ENCODE measurements at regions not wholly inside any gene's neighbourhood (a gene's known extent, or its start where the extent isn't known, plus 50 kb on each side); places are given as distances from the start of the nearest gene placed in this dataset.
A peak's percentile ranks its signal among the peaks of the same experiment; 100 is the strongest.
"Not testable (repeated sequence)": the region's sequence is repeated elsewhere in the genome, so short reads cannot be mapped to it uniquely, and the experiment has no call there.

DNA sequence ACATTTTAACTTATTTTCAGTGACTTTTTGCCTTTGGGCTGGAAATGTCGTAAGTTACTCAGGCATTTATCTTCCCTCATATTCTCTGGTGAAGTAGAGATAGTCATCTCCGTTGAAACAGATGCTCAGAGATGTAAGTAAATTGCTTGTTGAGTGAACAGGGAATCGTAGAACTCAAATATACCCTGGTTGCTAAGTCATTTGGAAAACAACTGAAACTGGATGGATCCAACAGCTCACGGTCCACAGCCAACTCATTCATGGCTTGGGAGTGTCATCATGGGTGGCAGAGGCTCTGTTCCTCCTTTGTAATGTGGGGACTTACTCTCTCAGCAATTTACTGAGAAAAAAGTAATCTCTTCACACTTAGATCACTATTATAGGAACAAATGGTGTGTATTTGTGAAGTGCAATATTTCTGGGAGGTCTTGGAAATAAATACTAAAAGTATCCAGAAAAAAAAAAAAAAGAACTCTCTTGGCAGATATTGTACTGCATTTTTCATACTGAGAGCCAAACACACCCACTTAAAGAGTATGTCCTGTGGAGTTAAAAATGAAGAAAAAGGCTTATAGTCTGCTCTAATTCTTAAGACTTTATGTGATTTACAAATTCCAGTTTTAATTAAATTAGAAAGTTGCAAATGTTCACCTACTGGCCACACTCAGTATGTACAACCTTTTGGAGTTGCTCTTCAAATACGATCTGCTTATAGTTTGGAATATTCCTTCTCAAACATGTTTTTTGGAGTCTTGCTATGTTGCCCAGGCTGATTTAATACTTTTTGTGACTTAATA is 107.4 kb downstream of the LEPR start:
- Histone ChIP-seq H3K36me3 (ENCODE audit: control insufficient read depth, insufficient read depth, low read length) (no peaks in the 10 kb centered on the region), H3K4me1 (ENCODE audit: control insufficient read depth, insufficient read depth, low read length) (peaks cover 5% of the 10 kb centered on the region; the same call in 1 of the 2 replicates), H3K27ac (ENCODE audit: low read depth, low read length) (no peak overlapping the region), H3K9me3 (ENCODE audit: control insufficient read depth, insufficient read depth, low read length) (no peaks in the 10 kb centered on the region), H3K27me3 (ENCODE audit: control insufficient read depth, insufficient read depth, low read length) (peaks cover 42% of the 10 kb centered on the region), H3K4me3 (ENCODE audit: low read depth, low read length) (no peak overlapping the region), H3K9ac (ENCODE audit: low read depth, low read length) (no peak overlapping the region)

DNA sequence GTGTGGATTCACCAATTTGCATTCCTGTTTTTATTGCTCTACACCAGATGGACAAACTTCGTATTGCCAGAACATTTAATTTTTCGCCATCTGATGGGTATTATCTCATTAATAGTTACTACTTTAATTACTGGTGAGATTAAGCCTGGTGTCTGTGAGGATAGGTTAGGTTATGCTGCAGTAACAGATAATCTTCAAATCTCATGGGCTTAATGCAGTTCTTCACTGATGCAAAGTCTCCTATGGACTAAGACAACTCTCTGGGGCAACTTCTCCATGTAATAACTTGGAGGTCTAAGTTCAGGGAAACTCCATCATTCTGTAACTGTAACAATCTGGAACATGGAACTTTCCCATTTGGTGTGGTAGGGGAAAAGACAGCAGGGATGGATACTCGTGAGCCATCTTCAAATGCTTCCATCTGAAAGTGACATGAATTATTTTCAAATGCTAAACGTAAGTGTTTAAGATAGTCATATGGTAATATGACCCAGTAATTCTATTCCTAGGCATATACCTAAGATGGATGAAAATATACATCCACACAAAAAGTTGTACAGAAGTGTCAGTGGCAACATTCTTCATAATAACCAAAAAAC is 111.6 kb downstream of the LEPR start:
- Histone ChIP-seq H3K4me3 (ENCODE audit: low read depth, low read length) (no peak overlapping the region), H3K9ac (ENCODE audit: low read depth, low read length) (no peak overlapping the region), H3K27ac (ENCODE audit: low read depth, low read length) (no peak overlapping the region), H3K27me3 (ENCODE audit: control insufficient read depth, insufficient read depth, low read length) (peaks cover 8% of the 10 kb centered on the region), H3K36me3 (ENCODE audit: control insufficient read depth, insufficient read depth, low read length) (no peaks in the 10 kb centered on the region), H3K4me1 (ENCODE audit: control insufficient read depth, insufficient read depth, low read length) (no peaks in the 10 kb centered on the region), H3K9me3 (ENCODE audit: control insufficient read depth, insufficient read depth, low read length) (no peaks in the 10 kb centered on the region)

DNA sequence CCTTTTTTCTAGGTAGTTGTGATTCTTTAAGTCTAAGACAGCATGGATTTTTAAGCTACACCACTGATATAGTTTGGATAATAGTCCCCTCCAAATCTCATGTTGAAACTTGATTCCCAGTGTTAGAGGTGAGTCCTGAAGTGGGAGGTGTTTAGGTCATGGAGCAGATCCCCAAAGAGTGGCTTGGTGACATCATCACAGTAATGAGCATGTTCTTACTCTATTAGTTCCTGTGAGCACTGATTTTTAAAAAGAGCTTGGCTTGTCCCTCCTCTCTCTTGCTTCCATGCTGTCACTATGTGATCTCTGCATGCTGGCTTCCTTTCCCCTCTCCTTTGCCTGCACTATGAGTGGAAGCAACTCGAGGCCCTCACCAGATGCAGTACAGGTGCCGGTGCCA is 115.5 kb downstream of the LEPR start:
- Histone ChIP-seq H3K9me3 (ENCODE audit: control insufficient read depth, insufficient read depth, low read length) (no peaks in the 10 kb centered on the region), H3K4me3 (ENCODE audit: low read depth, low read length) (no peak overlapping the region), H3K4me1 (ENCODE audit: control insufficient read depth, insufficient read depth, low read length) (no peaks in the 10 kb centered on the region), H3K36me3 (ENCODE audit: control insufficient read depth, insufficient read depth, low read length) (no peaks in the 10 kb centered on the region), H3K27me3 (ENCODE audit: control insufficient read depth, insufficient read depth, low read length) (no peaks in the 10 kb centered on the region), H3K9ac (ENCODE audit: low read depth, low read length) (no peak overlapping the region), H3K27ac (ENCODE audit: low read depth, low read length) (no peak overlapping the region)

DNA sequence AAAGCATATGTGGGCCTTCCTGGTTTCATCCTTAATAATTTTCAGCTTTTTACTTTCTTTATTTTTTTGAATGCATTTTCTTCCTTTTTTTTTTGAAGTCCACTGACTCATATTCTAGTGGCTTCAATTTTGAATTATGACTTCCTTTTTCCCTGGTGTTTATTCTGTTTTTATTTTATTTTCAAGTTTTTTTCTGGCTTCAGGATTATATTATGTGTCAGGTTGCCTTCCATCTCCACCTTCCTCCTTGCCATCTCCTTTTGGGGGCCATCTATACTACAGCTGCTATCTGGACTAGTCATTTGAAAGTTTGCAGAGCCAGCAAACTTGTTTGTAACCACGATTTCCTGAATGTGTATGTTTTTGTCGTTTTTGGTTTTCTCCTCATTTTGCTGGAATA is 117.6 kb downstream of the LEPR start:
- H3K36me3 ChIP-seq (ENCODE audit: control insufficient read depth, insufficient read depth, low read length): no peaks in the 10 kb centered on the region
- no peak overlapping the region for H3K27ac ChIP-seq (ENCODE audit: low read depth, low read length)
- no peaks in the 10 kb centered on the region for H3K4me1 ChIP-seq (ENCODE audit: control insufficient read depth, insufficient read depth, low read length)
- no peak overlapping the region for H3K4me3 ChIP-seq (ENCODE audit: low read depth, low read length)
- H3K9me3 ChIP-seq (ENCODE audit: control insufficient read depth, insufficient read depth, low read length): no peaks in the 10 kb centered on the region
- H3K27me3 ChIP-seq (ENCODE audit: control insufficient read depth, insufficient read depth, low read length): no peaks in the 10 kb centered on the region
- H3K9ac ChIP-seq (ENCODE audit: low read depth, low read length): no peak overlapping the region

DNA sequence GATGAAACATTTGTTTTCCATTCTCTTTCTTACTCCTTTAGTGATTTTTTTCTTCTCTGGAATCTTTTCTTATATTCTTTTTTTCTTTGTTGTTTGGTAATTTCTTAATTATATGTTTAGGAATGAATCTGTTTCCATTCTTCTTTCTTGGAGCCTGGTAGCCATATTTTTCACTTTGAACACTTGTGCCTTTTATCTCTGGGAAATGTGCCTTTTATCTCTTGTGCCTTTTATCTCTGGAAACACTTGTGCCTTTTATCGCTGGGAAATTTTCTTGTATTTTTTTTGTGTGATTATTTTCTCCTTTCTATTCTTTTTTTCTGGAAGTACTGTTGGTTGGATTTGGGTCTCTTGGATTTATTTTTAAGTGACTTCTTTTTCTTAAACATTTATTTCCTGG is 118.2 kb downstream of the LEPR start:
- no peak overlapping the region for H3K4me3 ChIP-seq (ENCODE audit: low read depth, low read length)
- no peaks in the 10 kb centered on the region for H3K27me3 ChIP-seq (ENCODE audit: control insufficient read depth, insufficient read depth, low read length)
- no peaks in the 10 kb centered on the region for H3K9me3 ChIP-seq (ENCODE audit: control insufficient read depth, insufficient read depth, low read length)
- H3K36me3 ChIP-seq (ENCODE audit: control insufficient read depth, insufficient read depth, low read length): no peaks in the 10 kb centered on the region
- no peaks in the 10 kb centered on the region for H3K4me1 ChIP-seq (ENCODE audit: control insufficient read depth, insufficient read depth, low read length)
- H3K9ac ChIP-seq (ENCODE audit: low read depth, low read length): no peak overlapping the region
- no peak overlapping the region for H3K27ac ChIP-seq (ENCODE audit: low read depth, low read length)

DNA sequence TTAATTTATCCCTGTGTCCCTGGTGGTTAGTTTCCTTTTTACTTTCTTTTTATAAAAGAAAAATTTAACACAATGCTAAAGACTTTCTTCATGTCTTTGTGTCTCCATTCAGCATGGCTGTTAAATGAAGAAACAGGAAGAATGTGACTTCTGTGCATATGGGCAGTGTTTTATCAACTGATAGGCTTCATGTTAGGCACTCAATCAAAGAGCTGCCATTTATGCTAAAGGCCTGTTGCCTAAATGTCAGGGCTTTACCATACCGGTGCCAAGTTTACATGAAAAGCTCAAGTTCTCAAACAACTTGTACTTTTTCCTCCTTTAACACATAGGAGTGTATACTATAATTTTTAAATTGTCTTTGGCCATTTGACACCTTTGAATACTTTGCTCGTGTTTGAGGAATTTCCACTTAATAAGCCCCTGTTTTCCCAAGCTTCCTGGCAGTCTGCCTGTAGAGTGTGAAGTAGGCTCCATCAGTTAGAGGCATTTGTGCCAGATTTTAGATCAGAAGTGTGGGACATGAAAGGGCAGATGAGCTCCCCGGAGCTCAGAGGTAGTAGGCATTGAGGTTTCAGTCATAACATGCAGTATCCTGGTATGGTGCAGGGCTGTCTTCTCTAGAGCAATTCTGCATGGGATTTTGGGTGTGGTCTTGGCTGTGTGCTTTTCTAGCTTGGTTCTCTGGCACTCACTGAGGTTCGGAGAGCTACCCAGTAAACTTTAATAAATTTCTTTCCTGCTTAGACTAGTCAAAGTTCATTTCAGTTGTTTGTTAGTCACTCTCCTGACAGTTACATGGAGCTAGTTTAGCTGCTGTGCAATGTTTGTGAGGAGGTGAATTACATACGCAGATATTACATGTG is 119.0 kb downstream of the LEPR start:
- Histone ChIP-seq H3K9me3 (ENCODE audit: control insufficient read depth, insufficient read depth, low read length) (no peaks in the 10 kb centered on the region), H3K9ac (ENCODE audit: low read depth, low read length) (no peak overlapping the region), H3K4me3 (ENCODE audit: low read depth, low read length) (no peak overlapping the region), H3K27ac (ENCODE audit: low read depth, low read length) (no peak overlapping the region), H3K27me3 (ENCODE audit: control insufficient read depth, insufficient read depth, low read length) (no peaks in the 10 kb centered on the region), H3K36me3 (ENCODE audit: control insufficient read depth, insufficient read depth, low read length) (no peaks in the 10 kb centered on the region), H3K4me1 (ENCODE audit: control insufficient read depth, insufficient read depth, low read length) (no peaks in the 10 kb centered on the region)

DNA sequence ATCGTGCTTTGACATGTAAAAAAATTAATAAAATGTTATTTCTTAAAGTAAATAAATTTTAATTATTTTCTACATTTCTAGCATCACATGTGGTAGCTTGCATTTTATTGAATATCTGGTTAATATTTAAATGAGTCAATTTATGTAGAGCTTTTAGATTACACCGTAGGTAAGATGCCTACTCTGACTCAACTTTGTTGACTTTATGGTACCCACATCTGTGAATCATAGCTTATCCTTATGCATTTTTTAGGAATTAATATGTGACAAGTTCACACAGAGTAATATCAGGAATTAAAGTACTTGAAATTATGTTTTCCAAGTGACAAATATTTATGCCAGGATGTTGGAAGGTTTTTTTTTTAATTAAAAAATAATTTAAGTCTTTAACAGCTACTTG is 120.7 kb downstream of the LEPR start:
- Histone ChIP-seq H3K27me3 (ENCODE audit: control insufficient read depth, insufficient read depth, low read length) (no peaks in the 10 kb centered on the region), H3K27ac (ENCODE audit: low read depth, low read length) (no peak overlapping the region), H3K4me1 (ENCODE audit: control insufficient read depth, insufficient read depth, low read length) (no peaks in the 10 kb centered on the region), H3K36me3 (ENCODE audit: control insufficient read depth, insufficient read depth, low read length) (no peaks in the 10 kb centered on the region), H3K9ac (ENCODE audit: low read depth, low read length) (no peak overlapping the region), H3K4me3 (ENCODE audit: low read depth, low read length) (no peak overlapping the region), H3K9me3 (ENCODE audit: control insufficient read depth, insufficient read depth, low read length) (no peaks in the 10 kb centered on the region)

DNA sequence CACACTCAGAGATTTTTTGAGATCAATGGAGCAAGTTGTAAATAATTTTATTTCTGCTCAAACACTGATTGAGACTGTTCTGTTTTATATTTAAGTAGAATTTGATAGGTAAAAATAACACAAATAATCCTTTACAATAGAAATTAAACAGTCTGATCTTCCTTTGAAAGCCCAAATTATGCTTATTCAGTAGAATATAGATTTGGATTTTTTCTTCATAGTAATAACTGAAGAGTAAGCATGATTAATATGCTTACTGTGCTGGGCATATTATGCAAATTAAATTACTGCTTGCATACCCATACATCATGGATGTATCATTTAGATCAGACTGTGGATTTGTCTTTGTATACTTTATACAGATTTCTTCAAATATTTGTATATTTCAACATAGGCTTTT is 121.4 kb downstream of the LEPR start:
- Histone ChIP-seq H3K4me3 (ENCODE audit: low read depth, low read length) (no peak overlapping the region), H3K27me3 (ENCODE audit: control insufficient read depth, insufficient read depth, low read length) (no peaks in the 10 kb centered on the region), H3K9me3 (ENCODE audit: control insufficient read depth, insufficient read depth, low read length) (no peaks in the 10 kb centered on the region), H3K9ac (ENCODE audit: low read depth, low read length) (no peak overlapping the region), H3K36me3 (ENCODE audit: control insufficient read depth, insufficient read depth, low read length) (no peaks in the 10 kb centered on the region), H3K4me1 (ENCODE audit: control insufficient read depth, insufficient read depth, low read length) (no peaks in the 10 kb centered on the region), H3K27ac (ENCODE audit: low read depth, low read length) (no peak overlapping the region)

DNA sequence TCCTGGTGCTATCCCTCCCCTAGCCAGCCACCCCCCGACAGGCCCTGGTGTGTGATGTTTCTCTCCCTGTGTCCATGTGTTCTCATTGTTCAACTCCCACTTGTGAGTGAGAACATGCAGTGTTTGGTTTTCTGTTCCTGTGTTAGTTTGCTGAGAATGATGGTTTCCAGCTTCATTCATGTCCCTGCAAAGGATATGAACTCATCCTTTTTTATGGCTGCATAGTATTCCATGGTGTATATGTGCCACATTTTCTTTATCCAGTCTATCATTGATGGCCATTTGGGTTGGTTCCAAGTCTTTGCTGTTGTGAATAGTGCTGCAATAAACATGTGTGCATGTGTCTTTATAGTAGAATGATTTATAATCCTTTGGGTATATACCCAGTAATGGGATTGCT is 122.1 kb downstream of the LEPR start:
- H3K4me3 ChIP-seq (ENCODE audit: low read depth, low read length); H3K9ac ChIP-seq (ENCODE audit: low read depth, low read length); H3K9me3 ChIP-seq (ENCODE audit: control insufficient read depth, insufficient read depth, low read length); H3K4me1 ChIP-seq (ENCODE audit: control insufficient read depth, insufficient read depth, low read length); H3K36me3 ChIP-seq (ENCODE audit: control insufficient read depth, insufficient read depth, low read length); H3K27ac ChIP-seq (ENCODE audit: low read depth, low read length); H3K27me3 ChIP-seq (ENCODE audit: control insufficient read depth, insufficient read depth, low read length): not testable (repeated sequence)

DNA sequence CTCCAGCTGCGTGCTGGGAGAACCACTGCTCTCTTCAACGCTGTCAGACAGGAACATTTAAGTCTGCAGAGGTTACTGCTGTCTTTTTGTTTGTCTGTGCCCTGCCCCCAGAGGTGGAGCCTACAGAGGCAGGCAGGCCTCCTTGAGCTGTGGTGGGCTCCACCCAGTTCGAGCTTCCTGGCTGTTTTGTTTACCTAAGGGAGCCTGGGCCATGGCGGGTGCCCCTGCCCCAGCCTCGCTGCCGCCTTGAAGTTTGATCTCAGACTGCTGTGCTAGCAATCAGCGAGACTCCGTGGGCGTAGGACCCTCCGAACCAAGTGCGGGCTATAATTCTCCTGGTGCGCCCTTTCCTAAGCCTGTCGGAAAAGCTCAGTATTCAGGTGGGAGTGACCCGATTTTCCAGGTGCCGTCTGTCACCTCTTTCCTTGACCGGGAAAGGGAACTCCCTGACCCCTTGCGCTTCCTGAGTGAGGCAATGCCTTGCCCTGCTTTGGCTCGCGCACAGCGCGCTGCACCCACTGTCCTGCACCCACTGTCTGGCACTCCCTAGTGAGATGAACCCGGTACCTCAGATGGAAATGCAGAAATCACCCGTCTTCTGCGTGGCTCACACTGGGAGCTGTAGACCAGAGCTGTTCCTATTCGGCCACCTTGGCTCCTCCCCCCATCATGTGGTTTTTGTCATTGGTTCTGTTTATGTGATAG is 130.0 kb downstream of the LEPR start:
- not testable (repeated sequence) for H3K27ac ChIP-seq (ENCODE audit: low read depth, low read length); H3K9ac ChIP-seq (ENCODE audit: low read depth, low read length); H3K36me3 ChIP-seq (ENCODE audit: control insufficient read depth, insufficient read depth, low read length); H3K27me3 ChIP-seq (ENCODE audit: control insufficient read depth, insufficient read depth, low read length); H3K4me1 ChIP-seq (ENCODE audit: control insufficient read depth, insufficient read depth, low read length); H3K9me3 ChIP-seq (ENCODE audit: control insufficient read depth, insufficient read depth, low read length)
- H3K4me3 ChIP-seq (ENCODE audit: low read depth, low read length): peak overlapping the region; percentile 66
